ENCODE measurements at regions not wholly inside any gene's neighbourhood (a gene's known extent, or its start where the extent isn't known, plus 50 kb on each side); places are given as distances from the start of the nearest gene placed in this dataset.

GRCh38 chr12:68487721-68488309, 122.9 kb upstream of the RAP1B start:
- TF ChIP-seq POLR2A (IDR thresholded peaks at IDR 0.05; ENCODE audit: low read length) (no peak), GATA1 (IDR thresholded peaks at IDR 0.05; ENCODE audit: low read depth, low read length) (no peak)

All from erythroblast (primary cell).